PC-9 (cell line): ENCODE measurements at regions not wholly inside any gene's neighbourhood (a gene's known extent, or its start where the extent isn't known, plus 50 kb on each side); places are given as distances from the start of the nearest gene placed in this dataset.
A peak's percentile ranks its signal among the peaks of the same experiment; 100 is the strongest.
"Not testable (repeated sequence)": the region's sequence is repeated elsewhere in the genome, so short reads cannot be mapped to it uniquely, and the experiment has no call there.

Experiments used
- BruUV-seq: library from RNA; stranded (reverse); fragments of 400-500 nt; replicated peaks from 2 replicates; lab custom pipeline; 2021; lab: Mats Ljungman, UMichigan
- CTCF ChIA-PET: fragments of 300-600 bp; sonication (Branson Sonifier 250); formaldehyde crosslinking; loops from one replicate; lab custom pipeline; 2022; ENCODE audit warnings: antibody characterized with exemption; lab: Charles Lee
- POLR2A ChIA-PET: fragments of 300-600 bp; sonication (Branson Sonifier 250); formaldehyde crosslinking; loops from one replicate; lab custom pipeline; 2022; ENCODE audit warnings: antibody characterized with exemption; ENCODE audit not compliant: unreplicated experiment; lab: Charles Lee
- DNase-seq, 2 experiments: peaks; one replicate each; pipeline versions ENCODE4 v3.0.0 to v3.0.0-alpha.2; 2015 to 2022; ENCODE audit warnings: mixed read lengths in 1 of 2
- H2AFZ ChIP-seq: fragments of 200-600 bp; sonication (generic); 2 replicates; pipeline ENCODE4 v1.8.1; 2017; ENCODE audit warnings: antibody characterized with exemption
- H3F3A ChIP-seq: fragments of 200-600 bp; sonication (generic); 2 replicates; pipeline ENCODE4 v1.8.1; 2017; ENCODE audit warnings: antibody characterized with exemption, mild to moderate bottlenecking, low read depth; ENCODE audit not compliant: insufficient read depth
- H3K27ac ChIP-seq: fragments of 200-600 bp; sonication (generic); 2 replicates; pipeline ENCODE4 v1.6.1; 2016; ENCODE audit warnings: mixed run types
- H3K27me3 ChIP-seq: fragments of 200-600 bp; sonication (generic); 2 replicates; pipeline ENCODE4 v1.6.1; 2016; ENCODE audit warnings: low read depth, mixed run types; ENCODE audit not compliant: insufficient read depth
- H3K36me3 ChIP-seq: fragments of 200-600 bp; sonication (generic); 2 replicates; pipeline ENCODE4 v1.6.1; 2016; ENCODE audit warnings: low read depth, mixed run types
- H3K4me1 ChIP-seq: fragments of 200-600 bp; sonication (generic); replicated peaks from 2 replicates; pipeline ENCODE4 v1.6.1; 2016; ENCODE audit warnings: mixed run types; ENCODE audit not compliant: insufficient read depth
- H3K4me2 ChIP-seq: fragments of 200-600 bp; sonication (generic); 2 replicates; pipeline ENCODE4 v1.6.1; 2017; ENCODE audit warnings: mixed run types
- H3K4me3 ChIP-seq: fragments of 200-600 bp; sonication (generic); 2 replicates; pipeline ENCODE4 v1.6.1; 2016; ENCODE audit warnings: mixed run types
- H3K79me2 ChIP-seq: fragments of 200-600 bp; sonication (generic); 2 replicates; pipeline ENCODE4 v1.6.1; 2017; ENCODE audit warnings: low read depth, mixed run types
- H3K9me2 ChIP-seq: fragments of 200-600 bp; sonication (generic); 2 replicates; pipeline ENCODE4 v1.8.1; 2017; ENCODE audit warnings: mild to moderate bottlenecking; ENCODE audit not compliant: insufficient read depth
- H3K9me3 ChIP-seq: fragments of 200-600 bp; sonication (generic); 2 replicates; pipeline ENCODE4 v1.8.1; 2016; ENCODE audit warnings: low read depth; ENCODE audit not compliant: insufficient read depth
- H4K20me1 ChIP-seq: fragments of 200-600 bp; sonication (generic); 2 replicates; pipeline ENCODE4 v1.8.1; 2017; ENCODE audit not compliant: insufficient read depth
- EZH2 ChIP-seq: fragments of 200-600 bp; sonication (generic); IDR thresholded peaks from 2 replicates; pipeline ENCODE4 v1.8.0; 2017; ENCODE audit warnings: antibody characterized with exemption, low read depth
- intact Hi-C: fragments of 100-400 bp; cut with micrococcal nuclease; formaldehyde crosslinking; loops from one replicate; pipeline ENCODE4 v1.10.0; 2022; ENCODE audit not compliant: unreplicated experiment
- TF ChIP-seq, protein P1 (sequence below): fragments of 200-600 bp; sonication (generic); conservative IDR thresholded peaks from 2 replicates; pipeline ENCODE4 v1.6.1; 2017; ENCODE audit warnings: mixed run types, antibody characterized with exemption, mild to moderate bottlenecking, moderate library complexity

DNA sequence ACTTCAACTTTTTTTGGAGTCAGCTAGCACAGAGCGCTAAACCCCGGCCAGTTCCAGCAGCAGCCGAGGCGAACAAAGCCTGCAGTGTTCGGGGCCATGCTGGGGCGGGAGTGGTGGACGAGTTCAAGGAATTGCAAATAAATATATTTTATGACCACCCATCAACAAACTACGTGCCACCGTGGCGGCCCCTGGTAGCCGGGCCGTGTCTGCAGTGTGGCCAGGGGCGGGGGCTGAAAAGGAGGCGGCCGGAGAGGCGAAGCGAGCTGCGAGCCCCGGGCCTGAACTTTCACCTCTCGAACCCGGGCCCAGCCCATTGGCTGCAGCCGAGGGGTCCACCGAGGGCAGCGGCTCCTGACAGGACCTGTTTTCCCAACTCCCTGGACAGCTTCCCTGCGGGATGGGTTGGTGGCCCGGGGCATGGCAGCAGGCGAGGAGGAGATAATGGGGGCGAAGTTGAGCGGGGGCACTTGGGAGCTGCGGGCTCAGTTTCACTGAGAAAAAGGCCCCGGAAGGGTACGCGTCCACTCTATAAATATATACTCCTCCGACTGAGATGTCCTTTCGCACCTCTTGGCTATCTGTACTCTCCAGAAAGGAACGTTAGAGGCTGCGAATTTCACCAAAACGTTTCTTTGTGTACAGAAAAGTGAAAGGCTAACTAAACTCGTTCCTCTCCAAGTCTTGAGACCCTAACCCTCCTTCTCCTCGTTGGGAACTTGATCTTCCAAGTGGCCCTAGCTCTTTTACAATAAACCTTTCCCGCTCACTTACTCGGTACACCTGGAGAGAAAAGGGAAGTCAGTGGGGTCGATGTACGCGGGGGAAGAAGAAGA lies 164.6 kb upstream of the PPP1R3A start:
- peaks cover 5% of the 10 kb centered on the region for H3K27me3 ChIP-seq
- H3K79me2 ChIP-seq, result no peaks in the 10 kb centered on the region
- TF ChIP-seq EZH2, result no peak
- TF ChIP-seq, protein P1, sequence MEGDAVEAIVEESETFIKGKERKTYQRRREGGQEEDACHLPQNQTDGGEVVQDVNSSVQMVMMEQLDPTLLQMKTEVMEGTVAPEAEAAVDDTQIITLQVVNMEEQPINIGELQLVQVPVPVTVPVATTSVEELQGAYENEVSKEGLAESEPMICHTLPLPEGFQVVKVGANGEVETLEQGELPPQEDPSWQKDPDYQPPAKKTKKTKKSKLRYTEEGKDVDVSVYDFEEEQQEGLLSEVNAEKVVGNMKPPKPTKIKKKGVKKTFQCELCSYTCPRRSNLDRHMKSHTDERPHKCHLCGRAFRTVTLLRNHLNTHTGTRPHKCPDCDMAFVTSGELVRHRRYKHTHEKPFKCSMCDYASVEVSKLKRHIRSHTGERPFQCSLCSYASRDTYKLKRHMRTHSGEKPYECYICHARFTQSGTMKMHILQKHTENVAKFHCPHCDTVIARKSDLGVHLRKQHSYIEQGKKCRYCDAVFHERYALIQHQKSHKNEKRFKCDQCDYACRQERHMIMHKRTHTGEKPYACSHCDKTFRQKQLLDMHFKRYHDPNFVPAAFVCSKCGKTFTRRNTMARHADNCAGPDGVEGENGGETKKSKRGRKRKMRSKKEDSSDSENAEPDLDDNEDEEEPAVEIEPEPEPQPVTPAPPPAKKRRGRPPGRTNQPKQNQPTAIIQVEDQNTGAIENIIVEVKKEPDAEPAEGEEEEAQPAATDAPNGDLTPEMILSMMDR, result no peak
- no peak overlapping the region for H3K4me3 ChIP-seq
- no peak overlapping the region for H2AFZ ChIP-seq
- DNase-seq, result no peak
- H3F3A ChIP-seq, result no peaks in the 10 kb centered on the region
- POLR2A ChIA-PET, result interaction anchor here (0.5 kb wide), 1 partner anchor 221 kb away, joined by 3 read pairs; no protein-coding TSS in a partner anchor
- CTCF ChIA-PET, result no interaction called here
- no peaks in the 10 kb centered on the region for H3K36me3 ChIP-seq
- H3K27ac ChIP-seq, result no peak overlapping the region
- intact Hi-C loops, result loop anchor here (2.0 to 10.0 kb wide), 5 partner anchors 324 to 1623 kb away; no protein-coding TSS in a partner anchor
- no TSS peak for BruUV-seq
- H3K9me3 ChIP-seq, result no peaks in the 10 kb centered on the region
- no peaks in the 10 kb centered on the region for H3K9me2 ChIP-seq
- no peaks in the 10 kb centered on the region for H4K20me1 ChIP-seq
- H3K4me2 ChIP-seq, result peak overlapping the region; percentile 91; the same call in 1 of the 2 replicates
- peaks cover 6% of the 10 kb centered on the region; the same call in 1 of the 2 replicates for H3K4me1 ChIP-seq

DNA sequence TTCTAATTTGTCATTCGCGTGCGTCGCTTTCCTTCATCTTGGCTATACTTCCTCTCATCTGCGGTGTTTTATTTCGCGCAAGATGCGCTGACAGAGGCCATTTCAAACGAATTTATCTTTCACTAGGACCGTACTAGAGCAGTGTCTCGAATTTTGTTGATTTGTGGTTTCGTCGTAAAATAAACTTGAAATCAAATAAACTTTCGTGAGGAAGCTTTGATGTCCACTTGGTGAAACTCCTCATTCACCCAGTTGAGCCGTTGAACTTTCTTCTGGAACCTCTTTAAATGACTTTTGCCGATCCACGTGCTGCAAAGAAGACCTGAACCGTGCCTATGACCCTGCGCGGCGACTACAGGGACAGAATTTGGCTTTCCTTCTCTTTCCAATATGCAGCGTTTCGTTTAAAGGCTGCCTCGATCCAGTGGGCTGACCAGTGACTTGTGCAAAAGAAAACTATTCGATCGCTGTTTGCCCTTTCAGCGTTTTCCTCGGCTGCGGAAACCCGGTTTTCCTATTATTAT lies 163.9 kb upstream of the PPP1R3A start:
- no peak overlapping the region for H2AFZ ChIP-seq
- peaks cover 5% of the 10 kb centered on the region; the same call in 1 of the 2 replicates for H3K4me1 ChIP-seq
- H3K9me2 ChIP-seq, result no peaks in the 10 kb centered on the region
- TF ChIP-seq, protein P1, result no peak
- no peak for TF ChIP-seq EZH2
- H3K27ac ChIP-seq, result no peak overlapping the region
- no peak for DNase-seq
- H4K20me1 ChIP-seq, result no peaks in the 10 kb centered on the region
- POLR2A ChIA-PET, result no interaction called here
- no TSS peak for BruUV-seq
- no peaks in the 10 kb centered on the region for H3K36me3 ChIP-seq
- no peaks in the 10 kb centered on the region for H3K9me3 ChIP-seq
- no peaks in the 10 kb centered on the region for H3F3A ChIP-seq
- intact Hi-C loops, result loop anchor here (1.0 to 10.0 kb wide), 7 partner anchors 325 to 1828 kb away; no protein-coding TSS in a partner anchor
- CTCF ChIA-PET, result interaction anchor here (1.6 kb wide), 1 partner anchor 55 kb away, joined by 3 read pairs; no protein-coding TSS in a partner anchor
- peaks cover under 1% of the 10 kb centered on the region for H3K27me3 ChIP-seq
- H3K79me2 ChIP-seq, result no peaks in the 10 kb centered on the region
- H3K4me3 ChIP-seq, result no peak overlapping the region
- H3K4me2 ChIP-seq, result no peak overlapping the region; the same call in 1 of the 2 replicates

DNA sequence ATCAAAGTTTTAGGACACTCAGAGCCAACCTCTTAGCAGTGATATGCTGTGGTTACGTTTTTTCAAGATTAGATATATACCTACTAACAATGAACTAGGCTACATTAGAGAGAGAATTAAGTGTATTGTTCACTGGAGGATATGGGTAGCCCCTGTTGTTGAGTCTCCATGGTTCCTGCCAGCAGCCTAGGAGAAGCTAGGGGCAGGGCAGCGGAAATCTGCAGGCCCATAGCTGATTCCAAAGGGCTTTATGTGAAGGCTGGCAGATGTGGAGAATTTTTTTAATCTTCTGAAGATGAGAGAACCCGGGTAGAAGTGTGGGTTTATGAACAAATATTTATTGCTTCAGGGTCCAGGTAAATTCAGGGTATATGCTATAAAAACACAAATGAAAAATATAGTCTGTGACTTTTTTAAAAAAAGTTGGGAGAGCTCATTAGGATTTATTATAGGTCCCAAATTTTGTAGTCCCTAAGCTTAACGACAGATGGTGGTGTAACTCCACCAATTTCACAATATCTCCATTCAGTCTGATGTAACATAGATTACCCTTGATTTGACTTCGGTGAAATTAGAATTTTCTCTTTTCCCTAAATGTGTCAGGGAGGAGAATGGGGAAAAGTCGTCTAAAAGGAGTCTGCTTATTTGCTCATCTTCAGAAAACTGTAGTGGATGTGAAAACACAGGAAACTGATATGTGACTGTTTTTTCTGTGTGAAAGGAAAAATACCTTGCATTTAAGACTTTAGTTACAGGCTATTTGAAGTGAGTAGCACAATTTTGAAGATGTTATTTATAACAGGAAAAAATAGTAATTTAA lies 163.0 kb upstream of the PPP1R3A start:
- H3K4me3 ChIP-seq, result peak overlapping the region; percentile 21; the same call in 1 of the 2 replicates
- no peaks in the 10 kb centered on the region for H3F3A ChIP-seq
- H3K4me1 ChIP-seq, result peaks cover 5% of the 10 kb centered on the region; the same call in 1 of the 2 replicates
- H2AFZ ChIP-seq, result no peak overlapping the region
- TF ChIP-seq, protein P1, result peak; percentile 72
- TF ChIP-seq EZH2, result no peak
- no peaks in the 10 kb centered on the region for H3K79me2 ChIP-seq
- no peak overlapping the region for H3K27ac ChIP-seq
- ChIA-PET CTCF (interaction anchor here (0.6 to 1.6 kb wide), 11 partner anchors 54 to 1773 kb away, joined by 3 to 12 read pairs (median 4); no protein-coding TSS in a partner anchor), POLR2A (interaction anchor here (0.6 kb wide), 2 partner anchors 1412 to 1788 kb away, joined by 3 to 5 read pairs; no protein-coding TSS in a partner anchor)
- H3K36me3 ChIP-seq, result no peaks in the 10 kb centered on the region
- no peaks in the 10 kb centered on the region for H4K20me1 ChIP-seq
- intact Hi-C loops, result loop anchor here (1.0 to 10.0 kb wide), 8 partner anchors 55 to 1828 kb away; no protein-coding TSS in a partner anchor
- peak overlapping the region; percentile 51 for H3K4me2 ChIP-seq
- H3K27me3 ChIP-seq, result no peaks in the 10 kb centered on the region; the same call in 1 of the 2 replicates
- H3K9me3 ChIP-seq, result no peaks in the 10 kb centered on the region
- DNase-seq, result peak; percentile 41 to 51
- H3K9me2 ChIP-seq, result no peaks in the 10 kb centered on the region
- BruUV-seq, result no TSS peak

DNA sequence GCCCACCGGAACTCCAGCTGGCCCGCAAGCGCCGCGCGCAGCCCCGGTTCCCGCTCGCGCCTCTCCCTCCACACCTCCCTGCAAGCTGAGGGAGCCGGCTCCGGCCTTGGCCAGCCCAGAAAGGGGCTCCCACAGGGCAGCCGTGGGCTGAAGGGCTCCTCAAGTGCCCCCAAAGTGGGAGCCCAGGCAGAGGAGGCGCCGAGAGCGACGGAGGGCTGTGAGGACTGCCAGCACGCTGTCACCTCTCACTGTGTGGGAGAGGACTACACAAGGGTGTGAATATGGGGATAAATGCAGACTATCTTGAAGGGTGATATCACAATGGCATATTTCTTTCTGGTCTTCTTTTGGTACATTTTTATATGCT lies 158.3 kb upstream of the PPP1R3A start:
- H3K9me2 ChIP-seq, H3K4me1 ChIP-seq, H3K4me2 ChIP-seq, H4K20me1 ChIP-seq, H3K36me3 ChIP-seq, H2AFZ ChIP-seq, H3K4me3 ChIP-seq, POLR2A ChIA-PET, H3K27ac ChIP-seq, H3F3A ChIP-seq, DNase-seq, H3K27me3 ChIP-seq, CTCF ChIA-PET, BruUV-seq, H3K9me3 ChIP-seq, H3K79me2 ChIP-seq, intact Hi-C loops: not testable (repeated sequence)
